Keratinocyte (primary cell): ENCODE measurements at regions not wholly inside any gene's neighbourhood (a gene's known extent, or its start where the extent isn't known, plus 50 kb on each side); places are given as distances from the start of the nearest gene placed in this dataset.

Experiments used
- DNase-seq: peaks from one replicate; pipeline ENCODE4 v3.0.0-alpha.2; 2011; ENCODE audit warnings: low read depth, missing footprints, low spot score
- FAIRE-seq: peaks from 2 replicates; lab custom pipeline; 2011; peaks lifted over from hg19 to GRCh38; lab: Jason Lieb, UNC
- H2AFZ ChIP-seq: 2 replicates; pipeline ENCODE4 v1.6.0; 2012; ENCODE audit warnings: low read length, control low read depth, inconsistent platforms; ENCODE audit not compliant: control insufficient read depth
- H3K27ac ChIP-seq: 2 replicates; pipeline ENCODE4 v1.5.1; 2011; ENCODE audit warnings: low read length; ENCODE audit not compliant: control insufficient read depth, insufficient read depth
- H3K27me3 ChIP-seq: 3 replicates; pipeline ENCODE4 v1.6.0; 2011; ENCODE audit warnings: low read length; ENCODE audit not compliant: control insufficient read depth, insufficient read depth; ENCODE audit errors: extremely low read depth
- H3K36me3 ChIP-seq, 2 experiments: 2 replicates in 1 of 2; 3 replicates in 1 of 2; pipeline ENCODE4 v1.5.1; 2011; ENCODE audit warnings: low read length in 2 of 2, mild to moderate bottlenecking in 1 of 2; ENCODE audit not compliant: control insufficient read depth in 2 of 2, insufficient read depth in 2 of 2; ENCODE audit errors: extremely low read depth in 1 of 2
- H3K4me1 ChIP-seq: 3 replicates; pipeline ENCODE4 v1.5.1; 2011; ENCODE audit warnings: low read length; ENCODE audit not compliant: control insufficient read depth, insufficient read depth; ENCODE audit errors: extremely low read depth
- H3K4me2 ChIP-seq: 3 replicates; pipeline ENCODE4 v1.6.0; 2011; ENCODE audit warnings: low read depth, low read length; ENCODE audit not compliant: control insufficient read depth, insufficient read depth; ENCODE audit errors: extremely low read depth
- H3K4me3 ChIP-seq, 3 experiments: fragments of 200-600 bp in 1 of 3; sonication (generic) in 1 of 3; 2 replicates in 2 of 3; 3 replicates in 1 of 3; pipeline ENCODE4 v1.5.1; 2011 to 2016; ENCODE audit warnings: low read length in 3 of 3, mild to moderate bottlenecking in 3 of 3, control low read depth in 2 of 3, inconsistent platforms in 1 of 3, low read depth in 1 of 3, mixed read lengths in 1 of 3, mixed run types in 1 of 3, moderate library complexity in 1 of 3; ENCODE audit not compliant: control insufficient read depth in 2 of 3, insufficient read depth in 2 of 3; ENCODE audit errors: extremely low read depth in 1 of 3
- H3K79me2 ChIP-seq: 2 replicates; pipeline ENCODE4 v1.6.0; 2012; ENCODE audit warnings: low read length; ENCODE audit not compliant: control insufficient read depth, insufficient read depth
- H3K9ac ChIP-seq: 3 replicates; pipeline ENCODE4 v1.6.0; 2011; ENCODE audit warnings: low read length; ENCODE audit not compliant: control insufficient read depth, insufficient read depth; ENCODE audit errors: extremely low read depth
- H3K9me1 ChIP-seq: 3 replicates; pipeline ENCODE4 v1.6.0; 2011; ENCODE audit warnings: low read length; ENCODE audit not compliant: control insufficient read depth, insufficient read depth; ENCODE audit errors: extremely low read depth
- H3K9me3 ChIP-seq: 2 replicates; pipeline ENCODE4 v1.5.1; 2012; ENCODE audit warnings: low read depth, low read length; ENCODE audit not compliant: control insufficient read depth
- H4K20me1 ChIP-seq: 3 replicates; pipeline ENCODE4 v1.6.0; 2011; ENCODE audit warnings: low read length; ENCODE audit not compliant: control insufficient read depth, insufficient read depth; ENCODE audit errors: extremely low read depth
- EZH2 ChIP-seq: IDR thresholded peaks from one replicate; pipeline ENCODE4 v1.6.1; 2012; ENCODE audit warnings: inconsistent platforms, mild to moderate bottlenecking, low read length, moderate library complexity
- dilution Hi-C: fragments of 300-500 bp; cut with MboI; formaldehyde crosslinking; loops from one replicate; pipeline ENCODE4 v1.7.0; 2020; ENCODE audit warnings: low sequenced_read_pairs; ENCODE audit not compliant: extremely low pct_ligation_motif_present
- TF ChIP-seq, protein P1 (sequence below), 3 experiments: IDR thresholded peaks in 1 of 3; conservative IDR thresholded peaks in 1 of 3; optimal IDR thresholded peaks in 1 of 3; 2 replicates in 2 of 3; 3 replicates in 1 of 3; pipeline versions ENCODE3 to v1.5.1; 2011; ENCODE audit warnings: low read length in 3 of 3, mild to moderate bottlenecking in 3 of 3, moderate library complexity in 2 of 3, control low read depth in 1 of 3, inconsistent platforms in 1 of 3; ENCODE audit not compliant: insufficient read depth in 2 of 3; ENCODE audit errors: extremely low read depth in 1 of 3

DNA sequence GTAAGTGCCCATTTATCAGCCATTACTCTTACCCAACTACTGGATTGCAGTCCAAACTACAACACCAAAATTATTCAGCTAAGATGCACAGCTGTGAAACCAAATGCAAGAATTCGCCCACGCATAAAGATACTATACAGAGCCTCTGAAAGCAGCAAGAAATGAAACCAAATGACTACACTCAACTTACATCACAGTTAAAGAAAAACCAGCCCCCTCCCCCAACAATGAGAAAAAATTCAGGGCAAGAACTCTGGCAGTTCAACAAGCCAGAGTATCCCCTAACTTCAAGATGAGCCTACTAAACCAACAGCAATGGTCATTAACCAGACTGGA is 209.1 kb upstream of the VWC2 start:
- Histone ChIP-seq H3K9ac (no peak overlapping the region), H3K4me2 (no peak overlapping the region), H3K4me1 (no peaks in the 10 kb centered on the region), H3K79me2 (no peaks in the 10 kb centered on the region), H3K36me3 (no peaks in the 10 kb centered on the region), H3K9me1 (no peaks in the 10 kb centered on the region), H4K20me1 (no peaks in the 10 kb centered on the region), H3K27ac (no peak overlapping the region), H3K9me3 (no peaks in the 10 kb centered on the region), H3K4me3 (no peak overlapping the region), H2AFZ (no peak overlapping the region), H3K27me3 (no peaks in the 10 kb centered on the region)
- FAIRE-seq (no peak), DNase-seq (no peak)
- TF ChIP-seq, protein P1, sequence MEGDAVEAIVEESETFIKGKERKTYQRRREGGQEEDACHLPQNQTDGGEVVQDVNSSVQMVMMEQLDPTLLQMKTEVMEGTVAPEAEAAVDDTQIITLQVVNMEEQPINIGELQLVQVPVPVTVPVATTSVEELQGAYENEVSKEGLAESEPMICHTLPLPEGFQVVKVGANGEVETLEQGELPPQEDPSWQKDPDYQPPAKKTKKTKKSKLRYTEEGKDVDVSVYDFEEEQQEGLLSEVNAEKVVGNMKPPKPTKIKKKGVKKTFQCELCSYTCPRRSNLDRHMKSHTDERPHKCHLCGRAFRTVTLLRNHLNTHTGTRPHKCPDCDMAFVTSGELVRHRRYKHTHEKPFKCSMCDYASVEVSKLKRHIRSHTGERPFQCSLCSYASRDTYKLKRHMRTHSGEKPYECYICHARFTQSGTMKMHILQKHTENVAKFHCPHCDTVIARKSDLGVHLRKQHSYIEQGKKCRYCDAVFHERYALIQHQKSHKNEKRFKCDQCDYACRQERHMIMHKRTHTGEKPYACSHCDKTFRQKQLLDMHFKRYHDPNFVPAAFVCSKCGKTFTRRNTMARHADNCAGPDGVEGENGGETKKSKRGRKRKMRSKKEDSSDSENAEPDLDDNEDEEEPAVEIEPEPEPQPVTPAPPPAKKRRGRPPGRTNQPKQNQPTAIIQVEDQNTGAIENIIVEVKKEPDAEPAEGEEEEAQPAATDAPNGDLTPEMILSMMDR (optimal IDR thresholded peaks at IDR 0.05 in 1 of 3, IDR thresholded peaks at IDR 0.05 in 1 of 3, conservative IDR thresholded peaks at IDR 0.05 in 1 of 3; ENCODE audit: extremely low read depth in 1 of 3, insufficient read depth in 2 of 3, low read length in 3 of 3), result no peak
- TF ChIP-seq EZH2, result no peak
- dilution Hi-C loops, result no loop called here

DNA sequence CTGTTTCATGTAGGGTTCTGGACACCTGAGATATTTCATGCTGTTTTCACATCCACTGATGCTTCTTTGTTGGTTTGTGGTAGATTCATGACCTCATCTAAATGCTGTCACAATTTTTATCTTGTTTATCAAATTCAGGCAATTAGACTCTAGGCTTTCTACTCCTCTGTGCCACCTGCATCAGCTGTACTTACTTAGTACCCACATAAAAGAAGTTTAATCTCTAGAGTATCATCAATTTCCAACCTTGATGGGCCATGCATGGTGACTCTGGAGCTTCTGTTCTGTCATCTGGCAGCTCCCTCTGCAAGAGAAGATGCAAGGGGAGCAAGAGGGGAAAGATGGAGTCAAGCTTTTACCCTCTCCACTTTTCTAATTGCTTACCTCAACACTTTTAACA is 195.9 kb upstream of the VWC2 start:
- Histone ChIP-seq H3K36me3 (no peaks in the 10 kb centered on the region), H4K20me1 (no peaks in the 10 kb centered on the region), H3K79me2 (no peaks in the 10 kb centered on the region), H3K9me1 (no peaks in the 10 kb centered on the region), H3K4me3 (no peak overlapping the region), H3K4me2 (no peak overlapping the region), H3K27me3 (no peaks in the 10 kb centered on the region), H3K9me3 (no peaks in the 10 kb centered on the region), H3K27ac (no peak overlapping the region), H2AFZ (no peak overlapping the region), H3K9ac (no peak overlapping the region), H3K4me1 (no peaks in the 10 kb centered on the region)
- dilution Hi-C loops, result no loop called here
- DNase-seq, result no peak
- no peak for FAIRE-seq
- TF ChIP-seq, protein P1 (optimal IDR thresholded peaks at IDR 0.05 in 1 of 3, IDR thresholded peaks at IDR 0.05 in 1 of 3, conservative IDR thresholded peaks at IDR 0.05 in 1 of 3; ENCODE audit: extremely low read depth in 1 of 3, insufficient read depth in 2 of 3, low read length in 3 of 3), result no peak
- TF ChIP-seq EZH2, result no peak
